DOHH2 (cell line): ENCODE measurements at regions not wholly inside any gene's neighbourhood (a gene's known extent, or its start where the extent isn't known, plus 50 kb on each side); places are given as distances from the start of the nearest gene placed in this dataset.

Experiments
- EZH2phosphoT487 ChIP-seq: fragments of 200-600 bp; sonication (generic); IDR thresholded peaks from 2 replicates; pipeline ENCODE4 v1.6.1; 2017; ENCODE audit warnings: borderline replicate concordance, mild to moderate bottlenecking, antibody characterized with exemption, low read length, moderate library complexity, mixed read lengths
- TF ChIP-seq, protein P1 (sequence below): fragments of 200-600 bp; sonication (generic); IDR thresholded peaks from one replicate; pipeline ENCODE4 v1.5.1; 2014; ENCODE audit warnings: antibody characterized with exemption, mild to moderate bottlenecking, low read depth, low read length; ENCODE audit not compliant: poor library complexity, severe bottlenecking

GRCh38 chr1:56415258-56415657 lies 164.1 kb downstream of the PLPP3 start:
- TF ChIP-seq, protein P1, sequence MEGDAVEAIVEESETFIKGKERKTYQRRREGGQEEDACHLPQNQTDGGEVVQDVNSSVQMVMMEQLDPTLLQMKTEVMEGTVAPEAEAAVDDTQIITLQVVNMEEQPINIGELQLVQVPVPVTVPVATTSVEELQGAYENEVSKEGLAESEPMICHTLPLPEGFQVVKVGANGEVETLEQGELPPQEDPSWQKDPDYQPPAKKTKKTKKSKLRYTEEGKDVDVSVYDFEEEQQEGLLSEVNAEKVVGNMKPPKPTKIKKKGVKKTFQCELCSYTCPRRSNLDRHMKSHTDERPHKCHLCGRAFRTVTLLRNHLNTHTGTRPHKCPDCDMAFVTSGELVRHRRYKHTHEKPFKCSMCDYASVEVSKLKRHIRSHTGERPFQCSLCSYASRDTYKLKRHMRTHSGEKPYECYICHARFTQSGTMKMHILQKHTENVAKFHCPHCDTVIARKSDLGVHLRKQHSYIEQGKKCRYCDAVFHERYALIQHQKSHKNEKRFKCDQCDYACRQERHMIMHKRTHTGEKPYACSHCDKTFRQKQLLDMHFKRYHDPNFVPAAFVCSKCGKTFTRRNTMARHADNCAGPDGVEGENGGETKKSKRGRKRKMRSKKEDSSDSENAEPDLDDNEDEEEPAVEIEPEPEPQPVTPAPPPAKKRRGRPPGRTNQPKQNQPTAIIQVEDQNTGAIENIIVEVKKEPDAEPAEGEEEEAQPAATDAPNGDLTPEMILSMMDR = no peak
- TF ChIP-seq EZH2phosphoT487 = no peak
